OCI-LY3 (cell line): ENCODE measurements at regions not wholly inside any gene's neighbourhood (a gene's known extent, or its start where the extent isn't known, plus 50 kb on each side); places are given as distances from the start of the nearest gene placed in this dataset.

Experiments
- CTCF ChIP-seq: fragments of 200-600, 300-600 bp; sonication (generic); IDR thresholded peaks from 2 replicates; pipeline ENCODE4 v1.5.1; 2014; ENCODE audit warnings: antibody characterized with exemption, low read length, low read depth
- EZH2phosphoT487 ChIP-seq: fragments of 200-600 bp; shearing (Covaris generic); IDR thresholded peaks from 2 replicates; pipeline ENCODE4 v1.6.1; 2018; ENCODE audit warnings: antibody characterized with exemption, mixed run types, low read depth

- TF ChIP-seq CTCF (no peak), EZH2phosphoT487 (no peak)
Measured at GRCh38 chr5:74521401-74521800, 119.1 kb downstream of the ENC1 start.
